GM21786 (cell line): ENCODE measurements at regions not wholly inside any gene's neighbourhood (a gene's known extent, or its start where the extent isn't known, plus 50 kb on each side); places are given as distances from the start of the nearest gene placed in this dataset.
A peak's percentile ranks its signal among the peaks of the same experiment; 100 is the strongest.

Experiments
- ATAC-seq: cut with Tn5 transposase; IDR thresholded peaks from one replicate; pipeline ENCODE4 v1.9.1; 2021; ENCODE audit not compliant: unreplicated experiment

DNA sequence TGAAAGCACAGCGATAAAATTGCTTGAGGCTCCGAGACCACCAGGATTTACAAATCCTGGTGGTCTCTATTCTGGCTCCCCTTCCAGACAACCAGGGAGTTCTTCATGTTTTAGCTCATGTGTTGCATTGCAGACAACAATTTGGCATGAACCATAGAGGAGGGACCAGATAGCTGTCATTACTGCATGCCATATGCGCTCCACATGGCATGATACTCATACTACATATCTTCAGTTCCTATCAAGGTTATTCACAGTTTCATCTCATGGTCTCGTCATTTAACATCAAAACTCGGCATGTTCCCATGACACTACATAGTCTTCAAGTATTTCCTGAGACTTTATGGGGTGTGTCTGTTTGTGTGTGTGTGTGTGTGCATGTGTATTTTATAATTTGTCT is 220.3 kb downstream of the OR13H1 start:
- ATAC-seq = no peak

DNA sequence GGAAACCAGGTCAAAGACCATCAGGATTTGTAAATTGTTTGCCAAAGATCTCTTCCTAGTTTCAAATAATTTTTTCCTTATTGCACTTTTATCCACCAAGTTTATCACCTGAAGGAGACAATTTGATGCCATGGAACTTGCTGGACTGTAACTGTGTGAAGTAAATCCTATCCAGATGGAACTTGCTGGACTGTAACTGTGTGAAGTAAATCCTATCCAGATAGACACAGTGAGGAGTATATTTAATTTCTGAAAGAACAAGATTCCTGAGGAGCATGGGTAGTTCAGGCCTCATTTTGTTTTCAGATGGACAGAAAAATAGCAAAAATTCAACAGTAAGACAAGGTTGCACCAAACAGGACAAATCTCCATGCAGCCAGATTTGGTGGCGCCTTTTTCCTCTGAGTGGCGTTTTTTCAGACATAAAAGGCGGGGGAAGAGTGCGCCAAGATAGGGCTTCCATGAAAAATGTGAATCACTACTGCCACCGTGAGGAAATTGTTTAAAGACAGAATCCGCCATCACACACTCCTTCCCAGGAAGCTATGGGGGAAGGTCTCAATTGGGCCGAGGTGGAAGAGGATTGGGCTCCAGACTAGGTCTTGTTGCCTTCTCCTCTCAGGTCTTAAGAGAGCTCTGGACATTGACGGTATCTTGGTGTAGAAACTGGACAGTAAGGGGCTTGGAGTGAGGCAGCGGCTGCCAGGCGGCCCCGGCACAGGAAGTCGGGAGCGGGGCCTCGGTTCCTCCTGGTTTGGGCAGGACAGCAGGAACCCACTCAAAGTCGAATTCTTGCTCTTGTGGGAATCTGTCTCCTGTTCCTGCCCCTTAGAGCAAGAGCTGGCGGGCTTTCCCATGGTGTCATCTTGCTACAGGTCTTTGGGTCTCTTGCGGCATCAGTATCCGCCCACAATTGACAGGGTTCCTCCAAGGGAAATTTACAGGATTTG is 234.7 kb downstream of the OR13H1 start:
- peak; percentile 75 for ATAC-seq

DNA sequence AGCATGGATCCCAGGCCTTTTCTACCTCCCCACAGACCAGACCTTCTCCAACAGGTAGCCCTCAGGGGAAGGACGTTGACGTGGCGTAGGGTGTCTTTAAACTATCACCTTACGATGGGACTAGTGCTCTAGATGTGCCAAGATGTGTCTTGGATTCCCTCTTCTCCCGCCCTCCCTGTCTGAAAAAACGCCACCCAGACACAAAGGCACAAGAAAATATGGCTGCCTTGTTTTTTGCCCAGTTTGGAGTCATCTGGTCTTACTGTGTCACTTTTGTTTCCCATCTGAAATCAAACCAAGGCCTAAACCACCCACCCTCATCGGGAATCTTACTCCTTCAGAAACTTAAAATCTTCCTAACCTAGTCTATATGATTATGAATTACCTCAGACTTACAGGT is 235.4 kb downstream of the OR13H1 start:
- no peak for ATAC-seq

DNA sequence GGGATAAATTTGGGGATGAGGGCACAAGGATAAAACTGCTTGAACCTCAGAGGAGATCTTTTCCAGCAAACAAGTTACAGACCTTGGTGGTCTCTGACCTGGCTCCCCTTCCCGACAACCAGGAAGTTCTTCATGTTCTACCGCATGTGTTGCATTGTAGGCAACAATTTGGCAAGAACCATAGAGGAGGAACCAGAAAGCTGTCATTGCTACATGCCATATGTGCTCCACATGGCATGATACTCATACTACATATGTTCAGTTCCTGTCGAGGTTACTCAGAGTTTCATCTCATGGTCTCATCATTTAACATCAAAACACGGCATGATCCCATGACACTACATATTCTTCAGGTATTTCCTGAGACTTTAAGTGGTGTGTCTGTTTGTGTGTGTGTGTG is 235.9 kb downstream of the OR13H1 start:
- ATAC-seq = no peak

DNA sequence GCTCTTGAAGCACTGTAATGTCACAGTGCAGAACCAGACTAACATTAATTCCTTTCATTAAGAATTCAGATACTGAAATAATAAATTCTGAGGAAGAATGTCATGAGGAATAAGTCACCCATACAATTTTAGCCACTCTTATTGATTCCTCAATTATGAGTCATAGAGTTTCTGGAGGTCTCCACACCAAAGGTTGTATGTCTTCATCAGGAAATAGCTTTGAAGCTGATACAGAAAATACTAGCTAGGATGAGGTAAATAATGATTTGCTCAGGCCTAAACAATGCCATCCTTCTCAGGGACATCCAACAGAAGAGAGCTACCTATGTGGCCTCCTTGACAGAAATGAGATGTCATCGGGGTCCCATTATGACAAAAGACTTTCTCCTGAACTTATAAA is 238.8 kb downstream of the OR13H1 start:
- no peak for ATAC-seq

DNA sequence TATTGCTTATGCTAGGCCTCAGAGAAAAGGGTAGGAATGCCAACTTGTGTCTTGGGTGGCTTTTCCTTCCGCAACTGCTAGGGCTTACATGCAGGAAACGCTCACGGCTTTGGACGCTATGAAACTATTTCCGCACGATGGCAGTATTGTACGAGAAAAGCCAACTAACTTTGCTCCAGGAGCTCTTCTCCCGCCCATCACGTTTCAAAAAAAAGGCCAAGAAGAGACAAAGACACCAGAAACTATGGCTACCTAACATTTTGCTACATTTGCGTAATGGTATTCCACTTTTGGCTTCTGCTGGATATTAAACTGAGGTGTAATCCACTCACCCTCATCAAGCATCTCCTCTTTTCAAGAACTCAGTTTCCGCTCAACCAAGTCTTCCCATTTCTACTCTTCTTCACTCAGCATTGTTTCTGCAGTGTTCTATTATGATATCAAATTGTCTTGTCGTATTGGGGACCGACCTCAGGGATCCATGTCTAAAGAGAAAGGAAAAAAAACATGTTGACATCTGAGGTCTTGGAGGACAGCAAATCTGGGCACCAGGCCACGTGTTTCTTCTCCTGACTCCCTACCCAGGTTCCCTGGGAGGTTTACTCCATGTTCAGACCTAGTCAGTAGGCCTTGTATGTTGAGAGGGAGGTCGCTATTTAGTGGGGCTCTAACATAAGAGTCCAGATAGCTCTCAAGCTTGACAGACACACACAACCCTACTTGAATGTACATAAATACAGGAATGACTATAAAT is 239.4 kb upstream of the STK26 start:
- ATAC-seq = peak; percentile 47

DNA sequence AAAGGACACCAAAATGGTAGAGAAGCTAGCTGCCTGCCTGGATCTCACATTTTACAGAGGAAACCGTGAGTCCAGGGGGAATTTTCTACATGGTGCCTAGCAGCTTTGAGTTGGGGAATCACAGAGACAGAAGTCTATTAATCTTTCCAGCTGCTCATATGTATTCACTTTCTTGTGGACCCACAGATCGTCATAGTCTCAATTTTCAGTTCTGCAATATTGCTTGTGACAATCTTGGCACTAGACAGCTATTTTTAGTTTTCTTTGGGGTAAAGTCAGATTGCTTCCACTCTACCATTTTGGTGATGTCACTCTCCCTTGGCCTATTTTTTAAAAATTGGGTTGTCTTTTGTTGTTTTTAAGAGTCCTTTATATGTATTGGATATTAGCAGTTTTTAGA is 233.4 kb upstream of the STK26 start:
- ATAC-seq = peak; percentile 40

DNA sequence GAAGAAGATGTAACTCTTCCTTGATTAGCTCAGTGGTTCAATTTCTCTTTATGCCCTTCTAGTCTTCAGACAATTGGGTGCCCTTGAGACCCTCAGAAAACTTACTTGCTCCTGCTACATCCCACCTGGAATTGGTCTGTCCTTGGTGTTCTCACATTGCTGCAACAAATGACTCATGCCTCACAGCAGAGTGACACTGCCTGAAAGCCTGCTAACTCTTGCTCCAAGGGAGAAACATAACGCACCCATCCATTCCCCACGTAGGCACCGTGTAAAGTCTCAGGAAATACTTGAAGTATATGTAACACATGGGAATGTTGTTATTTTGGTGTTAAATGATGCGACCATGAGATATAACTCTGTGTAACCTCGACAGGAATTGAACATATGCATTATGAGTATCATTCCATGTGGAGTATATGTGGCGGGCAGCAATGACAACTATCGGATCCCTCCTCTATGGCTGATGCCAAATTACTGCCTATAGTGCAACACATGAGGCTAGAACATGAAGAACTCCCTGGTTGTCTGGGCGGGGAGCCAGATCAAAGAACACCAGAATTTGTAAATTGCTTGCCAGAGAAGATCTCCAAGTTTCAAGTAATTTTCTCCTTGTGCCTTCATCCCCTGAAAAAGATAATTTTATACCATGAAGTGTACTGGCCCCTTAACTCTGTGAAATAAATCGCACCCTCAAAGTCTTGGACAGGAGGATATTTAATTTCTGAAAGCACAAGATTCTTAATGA is 231.3 kb upstream of the STK26 start:
- ATAC-seq = no peak

DNA sequence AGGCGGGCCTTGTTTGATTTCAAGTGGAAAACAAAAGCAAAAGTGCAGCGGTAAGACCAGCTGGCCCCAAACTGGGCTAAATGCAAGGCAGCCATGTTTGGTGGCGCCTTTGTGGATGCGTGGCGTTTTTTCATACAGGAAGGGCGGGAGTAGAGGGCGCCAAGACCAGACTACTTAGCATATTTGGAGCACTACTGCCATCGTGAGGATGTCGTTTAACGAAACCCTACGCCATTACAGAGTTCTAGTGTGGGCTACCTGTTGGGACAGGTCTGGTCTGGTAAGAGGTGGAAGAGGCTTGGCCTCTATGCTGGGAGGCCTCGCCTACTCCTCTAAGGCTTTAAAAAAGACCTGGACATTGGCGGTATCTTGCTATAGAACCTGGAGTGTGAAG is 230.7 kb upstream of the STK26 start:
- peak; percentile 63 for ATAC-seq

DNA sequence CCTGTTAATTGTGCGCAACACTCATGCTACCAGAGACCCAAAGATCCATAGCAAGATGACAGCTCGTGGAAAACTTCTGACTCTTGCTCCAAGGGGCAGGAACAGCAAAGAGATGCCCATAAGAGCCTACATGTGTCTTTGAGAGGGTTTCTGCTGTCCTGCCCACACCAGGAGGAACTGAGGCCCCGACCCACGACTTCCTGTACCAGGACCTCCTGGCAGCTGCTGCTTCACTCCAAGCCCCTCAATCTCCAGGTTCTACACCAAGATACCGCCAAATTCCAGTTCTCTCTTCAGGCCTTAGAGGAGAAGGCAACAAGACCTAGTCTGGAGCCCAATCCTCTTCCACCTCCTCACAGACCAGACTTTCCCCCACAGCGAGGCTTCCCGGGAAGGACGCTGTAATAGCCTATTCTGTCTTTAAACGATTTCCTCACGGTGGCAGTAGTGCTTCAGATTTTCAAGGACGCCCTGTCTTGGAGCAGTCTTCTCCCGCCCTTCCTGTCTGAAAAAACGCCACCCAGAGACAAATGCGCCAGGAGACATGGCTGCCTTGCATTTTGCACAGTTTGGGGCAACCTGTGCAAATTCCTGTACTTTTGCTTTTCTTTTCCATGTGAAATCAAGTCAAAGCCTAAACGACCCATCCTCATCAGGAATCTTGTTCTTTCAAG is 230.2 kb upstream of the STK26 start:
- peak; percentile 60 for ATAC-seq

DNA sequence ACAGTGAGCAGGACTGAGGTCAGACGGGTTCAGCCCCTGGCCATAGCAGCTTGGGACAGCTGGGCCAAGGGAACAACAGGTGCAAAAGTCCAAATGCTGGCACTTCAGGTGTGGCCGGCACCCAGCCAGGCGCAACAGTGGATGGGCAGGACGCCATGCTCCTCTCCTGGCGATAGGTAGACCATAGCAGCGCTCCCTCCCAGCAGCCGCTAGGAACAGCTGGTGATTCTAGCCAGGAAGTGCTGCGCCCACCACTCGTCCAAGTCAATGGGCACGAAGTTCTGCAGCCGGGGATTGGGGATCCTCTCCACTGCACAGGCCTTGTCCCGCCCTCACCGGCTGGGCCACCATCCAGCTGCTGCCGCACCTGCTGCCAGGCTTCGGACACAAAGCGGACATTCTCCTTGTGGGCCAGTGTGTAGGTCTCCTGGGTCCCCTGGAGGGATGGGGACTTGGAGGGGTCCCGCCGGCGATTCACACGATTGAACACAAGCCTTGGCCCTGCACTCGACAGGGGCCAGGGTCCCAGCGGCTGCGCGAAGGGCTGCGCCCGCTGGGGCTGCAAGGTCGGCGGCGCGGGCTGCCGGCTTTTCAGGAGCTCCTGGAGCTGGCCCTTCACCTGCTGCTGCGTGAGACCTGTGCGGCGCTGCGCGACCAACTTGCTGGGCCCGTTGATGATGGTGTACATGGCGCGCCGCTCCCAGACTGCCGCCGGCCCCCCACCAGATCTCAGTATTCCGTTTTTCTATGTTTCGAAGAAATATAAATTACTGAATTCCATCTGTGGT is 227.5 kb upstream of the STK26 start:
- ATAC-seq = no peak

DNA sequence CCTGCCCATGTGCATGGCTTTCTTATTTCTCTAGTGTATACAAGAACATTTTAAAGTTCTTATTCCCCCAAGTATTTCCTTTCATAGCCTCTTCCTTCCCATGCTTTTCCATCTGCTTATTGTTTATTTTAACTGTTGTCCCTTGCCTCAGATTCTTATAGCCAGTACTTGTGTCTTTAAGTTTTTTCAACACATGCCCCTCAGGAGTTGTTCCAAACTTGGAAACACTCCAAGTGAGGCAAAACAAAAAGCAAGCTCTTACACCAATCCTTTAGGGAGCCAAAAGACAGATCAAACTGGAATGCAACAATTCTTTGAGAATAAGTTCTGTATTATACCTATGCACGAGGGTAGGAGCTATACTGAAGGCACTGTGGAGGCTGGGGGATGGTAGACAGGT is 222.0 kb upstream of the STK26 start:
- no peak for ATAC-seq

DNA sequence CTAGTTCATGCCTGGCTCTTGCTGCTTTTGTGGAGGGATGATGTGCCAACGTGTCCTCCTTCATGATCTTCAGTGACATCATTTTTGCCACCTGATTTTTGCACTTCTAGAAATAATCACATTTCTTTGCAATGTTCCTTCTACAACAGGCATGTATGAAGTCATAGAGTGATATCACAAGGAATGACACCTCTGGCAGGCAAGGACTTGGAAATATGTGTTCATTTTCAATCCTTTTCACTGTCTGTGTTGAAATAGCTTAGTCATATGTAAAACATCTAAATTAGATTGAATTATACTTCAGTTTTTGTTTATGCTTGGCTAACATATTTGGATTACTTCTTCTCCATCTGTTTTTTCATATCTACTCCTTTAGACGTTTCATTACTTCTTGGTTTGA is 221.2 kb upstream of the STK26 start:
- no peak for ATAC-seq

DNA sequence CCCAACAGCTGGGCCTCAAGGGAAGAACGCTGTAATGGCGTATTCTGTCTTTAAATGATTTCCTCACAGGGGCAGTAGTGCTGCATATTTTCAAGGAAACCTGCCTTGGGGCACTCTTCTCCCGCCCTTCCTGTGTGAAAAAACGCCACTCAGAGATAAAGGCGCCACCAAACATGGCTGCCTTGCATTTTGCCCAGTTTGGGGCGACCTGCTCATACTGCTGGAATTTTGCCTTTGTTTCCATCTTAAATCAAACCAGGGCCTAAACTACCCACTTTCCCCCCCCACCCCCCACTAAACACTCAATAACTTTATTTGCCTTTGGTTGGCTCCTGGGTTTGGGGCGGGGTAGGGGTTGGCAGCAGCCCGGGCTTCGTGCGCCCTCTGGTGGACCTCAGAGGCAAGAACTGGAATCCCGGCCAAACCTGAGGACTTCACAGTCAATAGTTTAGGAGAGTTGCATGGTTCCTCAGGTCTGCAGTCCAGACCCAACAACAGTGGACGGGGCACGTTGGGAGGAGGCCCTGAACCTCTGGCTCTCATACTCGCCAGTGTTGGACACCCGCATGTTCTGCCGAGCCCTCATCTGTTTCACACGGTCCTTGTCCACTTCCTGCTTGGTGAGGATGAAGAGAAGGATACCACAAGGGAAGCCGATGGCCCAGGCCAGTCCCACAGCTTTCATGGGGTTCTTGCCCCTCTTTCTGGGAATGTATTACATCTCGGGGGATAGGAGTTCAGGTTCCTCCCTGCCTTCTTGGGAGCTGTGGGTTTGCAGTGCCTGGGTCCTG is 220.1 kb upstream of the STK26 start:
- peak; percentile 78 for ATAC-seq

DNA sequence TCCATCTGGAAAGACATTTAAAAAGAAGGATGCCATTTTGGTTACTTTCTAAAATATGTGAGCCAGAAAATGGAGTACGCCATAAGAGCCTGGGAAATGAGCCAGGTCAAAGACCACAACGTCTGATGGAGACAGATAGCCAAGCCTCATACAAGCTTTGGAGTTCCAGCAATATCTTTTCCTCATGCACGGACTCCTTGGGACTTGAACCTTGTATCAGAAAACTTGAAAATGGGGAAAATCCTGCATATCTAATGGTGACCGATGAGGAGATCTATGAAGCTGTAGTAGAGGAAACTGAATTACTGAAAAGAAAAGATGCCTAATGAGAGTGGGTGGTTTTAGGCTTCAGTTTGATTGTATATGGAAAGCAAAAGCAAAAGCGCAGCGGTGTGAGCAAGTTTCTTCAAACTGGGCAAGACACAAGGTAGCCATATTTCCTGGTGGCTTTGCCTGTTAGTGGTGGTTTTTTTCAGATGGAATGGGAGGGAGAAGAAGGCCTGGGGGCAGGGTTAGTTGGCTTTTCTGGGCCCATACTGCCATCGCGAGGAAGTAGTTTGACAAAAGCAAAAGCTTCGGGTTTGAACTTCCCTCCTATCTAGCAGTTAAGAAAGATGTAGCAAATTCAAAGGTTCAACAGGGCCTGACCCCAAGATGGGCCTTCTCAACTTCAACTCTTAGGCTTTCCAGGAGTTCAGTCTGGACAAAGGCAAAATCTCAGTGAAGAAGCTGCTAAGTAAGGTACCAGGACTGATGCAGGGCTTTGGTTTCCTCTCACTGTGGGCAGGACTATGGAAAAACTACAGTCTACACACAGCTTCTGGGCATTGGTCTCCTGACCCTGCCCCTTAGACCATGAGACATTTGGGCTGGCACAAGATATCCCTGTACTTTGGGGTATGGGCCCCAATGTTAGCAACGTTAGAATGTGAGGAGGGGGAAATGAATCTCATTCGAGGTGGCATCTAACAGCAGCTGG is 210.0 kb upstream of the STK26 start:
- ATAC-seq = peak; percentile 87

DNA sequence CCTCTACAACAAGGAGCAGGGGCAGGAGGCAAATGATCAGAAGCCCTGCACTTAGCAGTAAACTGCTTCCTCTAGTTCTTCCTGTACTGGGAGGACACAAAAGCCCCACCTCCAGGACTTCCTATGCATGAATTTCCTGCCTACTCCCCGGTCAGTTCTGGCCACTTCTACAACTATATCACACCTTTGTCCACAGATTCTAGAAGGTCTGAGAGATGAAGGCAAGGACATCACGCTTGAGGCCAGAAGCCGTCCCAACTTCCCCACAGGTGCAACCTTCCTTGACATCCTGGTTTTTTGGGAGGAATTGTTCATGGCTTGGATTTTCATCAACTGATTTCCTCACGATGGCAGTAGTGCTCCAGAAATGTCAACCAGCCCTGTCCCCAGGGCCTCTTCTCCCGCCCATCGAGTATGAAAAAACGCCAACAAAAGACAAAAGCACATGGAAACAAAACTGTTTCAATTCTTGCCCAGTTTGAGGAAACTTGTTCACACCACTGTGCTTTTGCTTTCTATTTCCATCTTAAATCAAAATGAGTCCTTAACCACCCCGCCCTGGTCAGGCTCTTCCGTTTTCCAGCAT is 206.5 kb upstream of the STK26 start:
- peak; percentile 48 for ATAC-seq

DNA sequence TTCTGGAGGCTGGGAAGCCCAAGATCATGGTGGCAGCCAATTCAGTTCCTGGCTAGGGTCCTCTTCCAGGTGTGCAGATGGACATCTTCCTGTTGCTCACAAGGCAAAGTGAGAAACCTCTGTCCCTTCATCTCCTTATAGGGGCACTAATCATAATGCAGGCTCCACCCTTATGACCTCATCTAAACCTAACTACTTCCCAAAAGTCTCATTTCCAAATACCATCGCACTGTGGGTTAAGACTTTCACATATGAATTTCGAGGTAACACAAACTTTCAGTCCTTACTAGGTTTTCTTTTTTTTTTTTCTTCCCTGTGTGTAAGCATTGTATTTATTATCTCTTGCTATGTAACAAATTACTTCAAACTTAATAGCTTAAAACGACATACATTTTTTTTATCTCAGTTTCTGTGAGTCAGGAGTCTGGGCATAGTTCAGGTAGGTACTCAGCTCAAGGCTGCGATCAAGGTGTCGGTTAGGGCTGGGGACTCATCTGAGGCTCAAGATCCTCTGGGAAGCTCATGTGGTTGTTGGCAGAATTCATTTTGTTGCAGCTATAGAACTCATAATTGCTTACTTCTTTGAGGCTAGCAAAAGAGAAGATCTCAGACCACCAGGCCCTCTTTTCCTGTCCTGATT is 204.7 kb upstream of the STK26 start:
- ATAC-seq = no peak
